ENCODE measurements at regions not wholly inside any gene's neighbourhood (a gene's known extent, or its start where the extent isn't known, plus 50 kb on each side); places are given as distances from the start of the nearest gene placed in this dataset.
"Not testable (repeated sequence)": the region's sequence is repeated elsewhere in the genome, so short reads cannot be mapped to it uniquely, and the experiment has no call there.

GRCh38 chr11:116384876-116385275, 387.9 kb downstream of the BUD13 start:
- no peak for DNase-seq (ENCODE audit: low read depth in 2 of 2, low spot score in 1 of 2)

- no peak for DNase-seq (ENCODE audit: low read depth in 2 of 2, low spot score in 1 of 2)
Observed at GRCh38 chr11:116384407-116384806, 388.4 kb downstream of the BUD13 start.

- no peak for DNase-seq (ENCODE audit: low read depth in 2 of 2, low spot score in 1 of 2)
Observed at GRCh38 chr11:116379185-116379828, 393.5 kb downstream of the BUD13 start.

DNA sequence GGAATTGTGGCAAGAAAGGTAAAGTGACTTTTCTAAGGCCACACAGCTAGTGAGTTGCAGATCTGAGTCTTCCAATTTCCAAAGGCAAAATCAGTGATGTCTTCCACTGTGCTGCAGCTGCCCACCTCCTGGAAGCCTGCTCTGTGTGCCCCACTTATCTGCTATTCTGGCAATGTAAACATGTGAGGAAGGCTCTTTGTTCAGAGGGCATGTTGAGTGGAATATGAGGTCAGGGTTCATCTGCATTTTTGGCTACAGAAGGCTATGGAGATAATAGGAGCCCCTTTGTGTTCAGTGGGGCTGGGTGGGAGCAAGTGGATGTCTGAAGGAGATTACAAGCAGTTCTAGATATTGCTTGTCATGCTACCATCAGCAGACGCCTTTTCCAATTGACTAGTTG, 396.2 kb downstream of the BUD13 start:
- DNase-seq (ENCODE audit: low read depth in 2 of 2, low spot score in 1 of 2), result no peak

- no peak for DNase-seq (ENCODE audit: low read depth in 2 of 2, low spot score in 1 of 2)
Observed at GRCh38 chr11:116376054-116376453, 396.7 kb downstream of the BUD13 start.

DNA sequence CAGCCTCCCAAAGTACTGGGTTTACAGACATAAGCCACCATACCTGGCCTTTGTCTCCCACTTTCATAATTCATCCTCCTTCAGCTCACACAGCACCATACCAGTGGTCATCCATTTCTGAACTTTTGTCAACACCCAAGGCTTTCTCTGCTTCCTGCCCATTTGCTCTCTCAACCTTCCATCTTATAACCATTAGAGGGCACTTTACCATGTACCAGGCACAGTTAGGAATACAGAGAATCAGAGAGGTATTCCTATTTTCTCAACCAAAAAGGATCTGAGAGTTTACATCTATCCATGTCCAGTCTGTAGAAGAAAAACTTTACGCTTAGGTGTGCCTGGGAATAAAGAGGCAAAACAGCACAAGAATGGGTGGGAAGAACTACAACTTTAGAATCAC, 397.6 kb downstream of the BUD13 start:
- DNase-seq (ENCODE audit: low read depth in 2 of 2, low spot score in 1 of 2), result no peak

- DNase-seq (ENCODE audit: low read depth in 2 of 2, low spot score in 1 of 2), result no peak
Observed at GRCh38 chr11:116374085-116374484, 398.7 kb downstream of the BUD13 start.

- DNase-seq (ENCODE audit: low read depth in 2 of 2, low spot score in 1 of 2), result no peak
Observed at GRCh38 chr11:116373104-116373944, 399.5 kb downstream of the BUD13 start.

DNA sequence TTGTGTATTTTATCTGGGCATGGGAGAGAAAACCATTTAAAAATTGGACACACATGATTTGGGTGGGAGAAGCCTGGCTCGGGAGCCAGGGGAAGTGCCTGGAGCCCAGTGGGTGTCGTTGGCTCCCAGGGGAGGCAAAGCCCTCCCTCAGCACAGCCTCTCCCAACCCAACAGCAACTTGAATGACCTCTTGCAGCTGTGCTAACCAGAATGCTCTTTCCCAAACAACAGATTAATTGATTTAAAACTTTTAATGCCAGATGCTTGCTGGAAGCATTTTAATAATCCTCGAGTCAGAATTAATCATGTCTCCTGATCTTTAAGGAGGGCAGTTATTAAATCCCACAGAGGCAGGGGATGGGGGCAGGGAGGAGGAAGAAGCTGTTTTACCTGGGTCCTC, 401.6 kb downstream of the BUD13 start:
- no peak for DNase-seq (ENCODE audit: low read depth in 2 of 2, low spot score in 1 of 2)

DNA sequence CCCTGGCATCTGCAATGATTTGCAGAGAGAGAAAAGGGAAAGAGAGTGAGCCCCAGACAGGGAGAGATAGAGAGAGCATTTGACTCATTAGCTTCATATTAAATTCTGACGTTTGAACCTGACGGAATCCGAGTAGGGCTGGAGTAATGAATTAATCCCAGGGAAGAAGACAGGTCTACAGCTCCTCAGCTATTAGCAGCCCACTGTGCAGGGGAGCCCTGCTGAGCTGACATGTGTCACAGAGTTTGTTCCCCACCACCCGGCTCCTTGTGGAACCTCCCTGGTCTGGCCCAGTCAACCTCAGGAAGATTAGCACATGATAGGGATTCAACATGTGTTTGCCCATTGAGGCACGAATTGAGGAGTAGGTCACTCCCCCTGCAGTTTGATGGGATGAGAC, 404.0 kb downstream of the BUD13 start:
- no peak for DNase-seq (ENCODE audit: low read depth in 2 of 2, low spot score in 1 of 2)

- DNase-seq (ENCODE audit: low read depth in 2 of 2, low spot score in 1 of 2), result no peak
Observed at GRCh38 chr11:116366980-116367645, 405.7 kb downstream of the BUD13 start.

- no peak for DNase-seq (ENCODE audit: low read depth in 2 of 2, low spot score in 1 of 2)
Observed at GRCh38 chr11:116366451-116366850, 406.3 kb downstream of the BUD13 start.

- DNase-seq (ENCODE audit: low read depth in 2 of 2, low spot score in 1 of 2), result not testable (repeated sequence)
Observed at GRCh38 chr11:116364925-116365324, 407.9 kb downstream of the BUD13 start.

GRCh38 chr11:116364348-116364747, 408.4 kb downstream of the BUD13 start:
- DNase-seq (ENCODE audit: low read depth in 2 of 2, low spot score in 1 of 2), result no peak

GRCh38 chr11:116360221-116360941, 412.4 kb downstream of the BUD13 start:
- no peak for DNase-seq (ENCODE audit: low read depth in 2 of 2, low spot score in 1 of 2)

DNA sequence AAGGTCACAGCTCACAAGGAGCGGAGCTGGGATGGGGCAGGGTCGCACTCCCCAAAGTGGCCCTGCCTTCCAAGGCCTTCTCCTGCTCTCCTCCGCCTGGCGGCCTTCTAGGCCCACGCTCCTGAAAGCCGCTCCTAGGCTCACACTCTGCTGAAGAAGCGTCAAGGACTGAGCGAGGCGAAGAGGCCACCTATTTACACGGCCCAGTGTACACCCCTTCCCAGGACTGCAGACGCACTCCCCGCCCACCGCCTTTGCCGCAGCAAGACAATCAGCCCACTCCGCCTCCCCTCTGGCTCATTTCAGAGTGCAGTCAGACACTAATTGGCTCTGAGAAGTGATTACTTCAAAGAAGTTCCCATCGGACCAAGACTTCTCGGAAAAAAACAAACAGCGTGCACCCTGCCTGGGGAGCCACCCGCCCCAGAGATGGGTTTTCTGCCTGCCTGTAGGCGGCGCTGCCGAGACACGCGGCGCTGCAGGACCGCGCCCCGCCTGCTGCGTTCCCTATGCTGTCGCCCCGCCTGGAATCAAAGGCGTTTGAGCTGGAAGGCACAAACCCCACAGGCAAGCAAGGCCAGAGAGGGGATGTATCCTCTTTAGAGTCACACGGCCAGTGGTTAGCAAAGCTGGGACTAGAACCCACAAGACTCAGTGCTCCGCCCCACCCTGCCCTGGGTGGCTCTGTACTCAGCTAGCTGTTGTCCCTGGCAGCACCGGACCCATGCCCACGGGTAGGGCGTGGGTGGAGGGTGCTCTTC, 414.8 kb downstream of the BUD13 start:
- DNase-seq (ENCODE audit: low read depth in 2 of 2, low spot score in 1 of 2), result no peak

DNA sequence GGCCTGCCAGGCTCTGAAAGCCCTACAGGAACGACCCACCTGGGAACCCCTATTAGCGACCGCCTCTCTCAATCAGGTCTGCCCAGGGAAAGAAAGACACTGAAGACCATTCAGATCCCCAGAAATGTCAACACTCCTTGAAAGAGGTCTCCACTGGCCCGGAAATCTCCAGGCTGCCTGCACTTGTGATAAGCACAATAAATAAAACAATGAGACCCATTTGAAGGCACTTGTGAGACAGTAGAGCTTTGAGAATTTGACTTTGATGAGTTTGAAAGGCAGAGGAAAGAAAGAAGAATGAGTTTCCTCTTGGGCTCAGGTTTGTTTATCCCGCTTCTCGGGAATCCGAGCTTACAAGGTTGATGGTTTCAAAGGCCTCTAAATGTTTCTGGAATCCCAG, 416.3 kb downstream of the BUD13 start:
- DNase-seq (ENCODE audit: low read depth in 2 of 2, low spot score in 1 of 2), result no peak

GRCh38 chr11:116355104-116355503, 417.7 kb downstream of the BUD13 start:
- no peak for DNase-seq (ENCODE audit: low read depth in 2 of 2, low spot score in 1 of 2)

- no peak for DNase-seq (ENCODE audit: low read depth in 2 of 2, low spot score in 1 of 2)
Observed at GRCh38 chr11:116353589-116353988, 419.2 kb downstream of the BUD13 start.

- DNase-seq (ENCODE audit: low read depth in 2 of 2, low spot score in 1 of 2), result no peak
Observed at GRCh38 chr11:116352881-116353280, 419.9 kb downstream of the BUD13 start.

DNA sequence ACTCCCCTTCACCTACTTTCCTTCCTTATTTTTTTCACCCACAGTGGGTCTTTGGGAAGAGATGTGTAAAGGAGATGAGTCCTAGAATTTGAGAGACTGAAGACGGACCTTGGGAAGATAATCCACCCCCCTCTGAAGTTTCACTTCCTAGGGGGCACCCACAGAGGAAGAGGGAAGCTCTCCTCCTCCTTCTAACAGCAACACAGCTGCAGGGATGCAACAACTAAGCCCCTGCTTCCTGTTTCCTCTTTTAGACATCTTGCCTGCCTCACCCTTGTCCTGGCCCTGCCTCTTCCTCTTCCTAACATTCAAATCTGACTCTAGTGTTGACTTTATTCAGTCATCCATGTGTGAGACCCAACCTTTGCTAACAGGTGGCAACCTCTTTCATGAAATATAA, 424.6 kb downstream of the BUD13 start:
- DNase-seq (ENCODE audit: low read depth in 2 of 2, low spot score in 1 of 2), result no peak
